C4-2B (cell line): ENCODE measurements at regions not wholly inside any gene's neighbourhood (a gene's known extent, or its start where the extent isn't known, plus 50 kb on each side); places are given as distances from the start of the nearest gene placed in this dataset.

Experiments used
- CTCF ChIP-seq: fragments of 450-650 bp; conservative IDR thresholded peaks from 2 replicates; pipeline ENCODE4 v1.5.1; 2017; ENCODE audit warnings: mild to moderate bottlenecking
- ZFX ChIP-seq: fragments of 450-650 bp; IDR thresholded peaks from 2 replicates; pipeline ENCODE4 v1.6.1; 2017

- TF ChIP-seq CTCF (no peak), ZFX (no peak)
These were observed 148.5 kb upstream of the KCNK2 start for GRCh38 chr1:214934045-214934444.
